OCI-LY7 (cell line): ENCODE measurements at regions not wholly inside any gene's neighbourhood (a gene's known extent, or its start where the extent isn't known, plus 50 kb on each side); places are given as distances from the start of the nearest gene placed in this dataset.

Source experiments
- BruUV-seq: library from RNA; stranded (reverse); fragments of 400-500 nt; replicated peaks from 2 replicates; lab custom pipeline; 2021; lab: Mats Ljungman, UMichigan
- CTCF ChIA-PET: fragments of 300-600 bp; sonication (Branson Sonifier 250); formaldehyde crosslinking; loops from one replicate; lab custom pipeline; 2022; ENCODE audit warnings: antibody characterized with exemption; ENCODE audit not compliant: unreplicated experiment; lab: Charles Lee
- POLR2A ChIA-PET: fragments of 300-600 bp; sonication (Branson Sonifier 250); formaldehyde crosslinking; loops from one replicate; lab custom pipeline; 2022; ENCODE audit warnings: antibody characterized with exemption; lab: Charles Lee
- DNase-seq: peaks from one replicate; pipeline ENCODE4 v3.0.0-alpha.2; 2015; ENCODE audit warnings: low spot score
- H2AFZ ChIP-seq: fragments of 200-600 bp; sonication (generic), shearing (Covaris generic); 2 replicates; pipeline ENCODE4 v1.6.1; 2014; ENCODE audit warnings: mild to moderate bottlenecking, antibody characterized with exemption, low read length, moderate library complexity
- H3K27ac ChIP-seq: fragments of 200-600 bp; sonication (generic); 2 replicates; pipeline ENCODE4 v1.5.1; 2014; ENCODE audit warnings: mixed run types, low read depth, mild to moderate bottlenecking, moderate library complexity, low read length, inconsistent platforms; ENCODE audit not compliant: poor library complexity, severe bottlenecking
- H3K36me3 ChIP-seq: fragments of 200-600 bp; sonication (generic); 2 replicates; pipeline ENCODE4 v1.6.1; 2014; ENCODE audit warnings: mild to moderate bottlenecking, antibody characterized with exemption, low read length, moderate library complexity, mixed read lengths; ENCODE audit not compliant: insufficient read depth
- H3K4me1 ChIP-seq: fragments of 200-600 bp; sonication (generic); 2 replicates; pipeline ENCODE4 v1.5.1; 2014; ENCODE audit warnings: mild to moderate bottlenecking, low read length; ENCODE audit not compliant: insufficient read depth, poor library complexity, severe bottlenecking
- H3K4me2 ChIP-seq: fragments of 200-600 bp; sonication (generic); 2 replicates; pipeline ENCODE4 v1.6.1; 2014; ENCODE audit warnings: mild to moderate bottlenecking, low read length
- H3K4me3 ChIP-seq: fragments of 200-600 bp; sonication (generic); 2 replicates; pipeline ENCODE4 v1.5.1; 2014; ENCODE audit warnings: mild to moderate bottlenecking, low read depth, low read length; ENCODE audit not compliant: poor library complexity, severe bottlenecking
- H3K79me2 ChIP-seq: fragments of 200-600 bp; sonication (generic); 2 replicates; pipeline ENCODE4 v1.6.1; 2016; ENCODE audit warnings: low read depth, mild to moderate bottlenecking, low read length, moderate library complexity, mixed read lengths; ENCODE audit not compliant: insufficient read depth
- H3K9me2 ChIP-seq: fragments of 200-600 bp; sonication (generic); 2 replicates; pipeline ENCODE4 v1.6.1; 2016; ENCODE audit warnings: mild to moderate bottlenecking, low read length, mixed read lengths; ENCODE audit not compliant: insufficient read depth
- H3K9me3 ChIP-seq: fragments of 200-600 bp; sonication (generic); 2 replicates; pipeline ENCODE4 v1.6.1; 2014; ENCODE audit warnings: mild to moderate bottlenecking, mixed run types, low read length, mixed read lengths
- H4K20me1 ChIP-seq: fragments of 200-600 bp; sonication (generic); 2 replicates; pipeline ENCODE4 v1.6.1; 2014; ENCODE audit warnings: mild to moderate bottlenecking, antibody characterized with exemption, low read length, moderate library complexity, mixed read lengths; ENCODE audit not compliant: insufficient read depth
- EZH2phosphoT487 ChIP-seq: fragments of 200-600 bp; sonication (generic); IDR thresholded peaks from 2 replicates; pipeline ENCODE4 v1.6.1; 2018; ENCODE audit warnings: low read depth, borderline replicate concordance, mild to moderate bottlenecking, mixed run types, antibody characterized with exemption, low read length, moderate library complexity, mixed read lengths
- intact Hi-C: fragments of 100-400 bp; cut with micrococcal nuclease; formaldehyde crosslinking; loops from one replicate; pipeline ENCODE4 v1.10.0; 2022; ENCODE audit not compliant: unreplicated experiment
- TF ChIP-seq, protein P1 (sequence below): fragments of 200-600 bp; sonication (generic); conservative IDR thresholded peaks from 2 replicates; pipeline ENCODE4 v1.5.1; 2014; ENCODE audit warnings: mild to moderate bottlenecking, antibody characterized with exemption, low read length, moderate library complexity, mixed read lengths

- Histone ChIP-seq H3K4me1 (no peaks in the 10 kb centered on the region), H3K9me2 (no peaks in the 10 kb centered on the region), H3K27ac (no peak overlapping the region), H3K9me3 (no peaks in the 10 kb centered on the region), H4K20me1 (no peaks in the 10 kb centered on the region), H3K79me2 (no peaks in the 10 kb centered on the region), H3K4me3 (no peak overlapping the region), H3K36me3 (no peaks in the 10 kb centered on the region), H2AFZ (no peak overlapping the region), H3K4me2 (no peak overlapping the region)
- no TSS peak for BruUV-seq
- TF ChIP-seq, protein P1, sequence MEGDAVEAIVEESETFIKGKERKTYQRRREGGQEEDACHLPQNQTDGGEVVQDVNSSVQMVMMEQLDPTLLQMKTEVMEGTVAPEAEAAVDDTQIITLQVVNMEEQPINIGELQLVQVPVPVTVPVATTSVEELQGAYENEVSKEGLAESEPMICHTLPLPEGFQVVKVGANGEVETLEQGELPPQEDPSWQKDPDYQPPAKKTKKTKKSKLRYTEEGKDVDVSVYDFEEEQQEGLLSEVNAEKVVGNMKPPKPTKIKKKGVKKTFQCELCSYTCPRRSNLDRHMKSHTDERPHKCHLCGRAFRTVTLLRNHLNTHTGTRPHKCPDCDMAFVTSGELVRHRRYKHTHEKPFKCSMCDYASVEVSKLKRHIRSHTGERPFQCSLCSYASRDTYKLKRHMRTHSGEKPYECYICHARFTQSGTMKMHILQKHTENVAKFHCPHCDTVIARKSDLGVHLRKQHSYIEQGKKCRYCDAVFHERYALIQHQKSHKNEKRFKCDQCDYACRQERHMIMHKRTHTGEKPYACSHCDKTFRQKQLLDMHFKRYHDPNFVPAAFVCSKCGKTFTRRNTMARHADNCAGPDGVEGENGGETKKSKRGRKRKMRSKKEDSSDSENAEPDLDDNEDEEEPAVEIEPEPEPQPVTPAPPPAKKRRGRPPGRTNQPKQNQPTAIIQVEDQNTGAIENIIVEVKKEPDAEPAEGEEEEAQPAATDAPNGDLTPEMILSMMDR, result no peak
- TF ChIP-seq EZH2phosphoT487, result no peak
- ChIA-PET CTCF (no interaction called here), POLR2A (interaction anchor here (0.6 to 0.8 kb wide), 2 partner anchors 10 to 104 kb away, joined by 3 to 4 read pairs; no protein-coding TSS in a partner anchor)
- no peak for DNase-seq
- intact Hi-C loops, result no loop called here
Observed at GRCh38 chr3:168416446-168416845, 320.7 kb upstream of the GOLIM4 start.

- POLR2A ChIA-PET, result interaction anchor here (0.6 to 0.8 kb wide), 2 partner anchors 20 to 99 kb away, joined by 3 to 4 read pairs; no protein-coding TSS in a partner anchor
- Histone ChIP-seq H2AFZ (no peak overlapping the region), H3K9me3 (no peaks in the 10 kb centered on the region), H3K9me2 (no peaks in the 10 kb centered on the region), H4K20me1 (no peaks in the 10 kb centered on the region), H3K36me3 (no peaks in the 10 kb centered on the region), H3K4me2 (no peak overlapping the region), H3K4me1 (no peaks in the 10 kb centered on the region), H3K79me2 (no peaks in the 10 kb centered on the region), H3K27ac (no peak overlapping the region), H3K4me3 (no peak overlapping the region)
- intact Hi-C loops, result no loop called here
- no peak for DNase-seq
- BruUV-seq, result no TSS peak
- CTCF ChIA-PET, result no interaction called here
- TF ChIP-seq, protein P1, result no peak
- TF ChIP-seq EZH2phosphoT487, result no peak
Observed at GRCh38 chr3:168414149-168414548, 318.4 kb upstream of the GOLIM4 start.

DNA sequence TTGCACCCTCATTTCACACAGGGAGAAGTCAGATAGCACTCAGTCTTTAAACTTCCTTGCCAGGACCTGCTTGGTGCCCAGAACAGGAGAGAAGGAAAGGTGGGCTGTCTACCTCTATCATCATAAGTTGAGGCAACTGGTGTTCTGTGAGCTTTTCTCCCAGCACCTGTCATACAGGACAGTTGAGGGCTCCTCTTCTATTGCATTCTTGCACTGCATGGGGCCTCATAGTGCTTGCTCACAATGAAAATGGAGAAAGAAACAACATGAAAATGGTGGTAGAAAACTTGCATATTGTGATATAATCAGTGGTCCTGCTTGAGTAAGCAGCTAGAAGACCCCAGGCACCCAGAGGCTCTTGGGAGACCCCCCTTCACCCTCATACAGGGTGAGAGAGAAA, 311.7 kb upstream of the GOLIM4 start:
- H3K9me3 ChIP-seq, result no peaks in the 10 kb centered on the region
- CTCF ChIA-PET, result no interaction called here
- H3K36me3 ChIP-seq, result no peaks in the 10 kb centered on the region
- intact Hi-C loops, result no loop called here
- H3K27ac ChIP-seq, result no peak overlapping the region
- POLR2A ChIA-PET, result no interaction called here
- no peak overlapping the region for H3K4me3 ChIP-seq
- H3K9me2 ChIP-seq, result no peaks in the 10 kb centered on the region
- H3K4me2 ChIP-seq, result no peak overlapping the region
- TF ChIP-seq, protein P1, result no peak
- no peak for TF ChIP-seq EZH2phosphoT487
- DNase-seq, result no peak
- BruUV-seq, result no TSS peak
- H3K79me2 ChIP-seq, result no peaks in the 10 kb centered on the region
- H4K20me1 ChIP-seq, result no peaks in the 10 kb centered on the region
- H3K4me1 ChIP-seq, result no peaks in the 10 kb centered on the region
- no peak overlapping the region for H2AFZ ChIP-seq
